ENCODE measurements at regions not wholly inside any gene's neighbourhood (a gene's known extent, or its start where the extent isn't known, plus 50 kb on each side); places are given as distances from the start of the nearest gene placed in this dataset.

DNA sequence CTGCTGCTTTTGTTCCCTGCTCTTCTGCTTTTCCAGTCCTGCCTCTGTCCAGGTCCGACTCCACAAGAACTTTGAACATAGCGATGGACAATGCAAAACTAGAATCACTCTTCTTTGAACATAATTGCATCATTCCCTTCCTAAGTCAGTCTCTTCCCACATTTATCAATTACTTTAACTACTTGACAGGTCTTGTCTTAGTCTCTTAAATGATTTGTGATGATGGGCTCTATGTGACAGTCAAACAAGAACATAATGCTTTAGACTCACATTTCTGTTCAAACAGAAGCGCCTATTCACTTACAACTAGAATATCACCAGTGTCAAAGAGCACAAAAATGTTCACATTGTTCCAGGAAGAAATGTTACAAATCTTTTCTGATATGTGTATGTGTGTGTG lies 278.1 kb downstream of the SH3GL2 start:
- 92 to 97% methylated on average over 3 of the region's 3 CpGs for WGBS, 2 donors
- H3K27ac ChIP-seq = no peak overlapping the region
- DNase-seq (no peak), ATAC-seq (no peak)
- intact Hi-C loops (cut with DNase I) = no loop called here
- TF ChIP-seq, protein P1, sequence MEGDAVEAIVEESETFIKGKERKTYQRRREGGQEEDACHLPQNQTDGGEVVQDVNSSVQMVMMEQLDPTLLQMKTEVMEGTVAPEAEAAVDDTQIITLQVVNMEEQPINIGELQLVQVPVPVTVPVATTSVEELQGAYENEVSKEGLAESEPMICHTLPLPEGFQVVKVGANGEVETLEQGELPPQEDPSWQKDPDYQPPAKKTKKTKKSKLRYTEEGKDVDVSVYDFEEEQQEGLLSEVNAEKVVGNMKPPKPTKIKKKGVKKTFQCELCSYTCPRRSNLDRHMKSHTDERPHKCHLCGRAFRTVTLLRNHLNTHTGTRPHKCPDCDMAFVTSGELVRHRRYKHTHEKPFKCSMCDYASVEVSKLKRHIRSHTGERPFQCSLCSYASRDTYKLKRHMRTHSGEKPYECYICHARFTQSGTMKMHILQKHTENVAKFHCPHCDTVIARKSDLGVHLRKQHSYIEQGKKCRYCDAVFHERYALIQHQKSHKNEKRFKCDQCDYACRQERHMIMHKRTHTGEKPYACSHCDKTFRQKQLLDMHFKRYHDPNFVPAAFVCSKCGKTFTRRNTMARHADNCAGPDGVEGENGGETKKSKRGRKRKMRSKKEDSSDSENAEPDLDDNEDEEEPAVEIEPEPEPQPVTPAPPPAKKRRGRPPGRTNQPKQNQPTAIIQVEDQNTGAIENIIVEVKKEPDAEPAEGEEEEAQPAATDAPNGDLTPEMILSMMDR (IDR thresholded peaks at IDR 0.05) = no peak
- no peak overlapping the region for H3K4me3 ChIP-seq
- H3K4me1 ChIP-seq = peaks cover 0 to 3% (median 0%) of the 10 kb centered on the region in 9 donors
- H3K27me3 ChIP-seq = peaks cover 0 to 4% (median 0%) of the 10 kb centered on the region in 7 donors
- H3K9me3 ChIP-seq = no peaks in the 10 kb centered on the region
- no peaks in the 10 kb centered on the region for H3K36me3 ChIP-seq

DNA sequence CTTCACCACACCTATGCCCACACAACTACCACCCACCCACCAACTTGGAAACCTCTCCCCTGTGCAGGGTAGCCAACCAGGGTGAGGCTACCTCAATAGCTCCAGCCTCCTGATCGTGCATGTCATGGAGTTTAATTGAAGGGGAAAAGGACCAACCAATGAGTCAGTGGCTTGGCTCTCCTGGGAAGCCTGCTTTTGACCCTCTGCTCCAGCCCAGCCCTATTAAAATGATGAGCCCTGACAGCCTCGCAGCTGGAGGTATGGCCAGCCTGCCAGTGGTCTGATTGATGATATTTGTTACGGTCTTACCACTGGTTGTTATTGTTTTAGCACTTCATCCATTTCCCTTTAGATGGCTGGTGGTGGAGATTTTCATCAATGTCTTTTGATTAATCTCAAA lies 280.4 kb downstream of the SH3GL2 start:
- no peaks in the 10 kb centered on the region for H3K36me3 ChIP-seq
- intact Hi-C loops (cut with DNase I) = no loop called here
- ATAC-seq = no peak
- peaks cover 0 to 4% (median 0%) of the 10 kb centered on the region in 7 donors for H3K27me3 ChIP-seq
- H3K4me3 ChIP-seq = no peak overlapping the region
- TF ChIP-seq, protein P1 (IDR thresholded peaks at IDR 0.05) = no peak
- no peaks in the 10 kb centered on the region for H3K9me3 ChIP-seq
- H3K27ac ChIP-seq = no peak overlapping the region
- no peak for DNase-seq
- WGBS, 2 donors = 79 to 83% methylated on average over 3 of the region's 3 CpGs
- peaks cover 0 to 5% (median 0%) of the 10 kb centered on the region in 9 donors for H3K4me1 ChIP-seq

DNA sequence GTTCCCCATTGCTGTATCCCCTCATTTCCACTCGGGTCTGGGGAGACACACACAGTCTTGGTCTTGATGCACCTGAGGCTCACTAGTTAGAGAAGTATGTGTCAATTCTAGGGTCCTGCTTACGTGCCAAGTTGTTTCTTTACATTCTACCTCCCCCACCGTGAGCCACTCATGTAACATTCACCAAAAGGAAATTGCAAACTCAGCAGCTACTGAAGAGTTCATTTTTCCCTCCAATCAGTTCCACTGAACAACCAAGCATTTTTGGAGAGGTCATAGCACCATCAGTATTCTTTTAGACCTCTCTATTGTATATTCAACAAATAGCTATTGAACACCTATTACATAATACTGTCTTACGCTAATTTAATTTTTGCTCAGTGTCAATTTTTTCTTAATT lies 281.1 kb downstream of the SH3GL2 start:
- Histone ChIP-seq H3K36me3 (no peaks in the 10 kb centered on the region), H3K9me3 (no peaks in the 10 kb centered on the region), H3K27ac (no peak overlapping the region), H3K27me3 (peaks cover 0 to 4% (median 0%) of the 10 kb centered on the region in 7 donors), H3K4me3 (no peak overlapping the region), H3K4me1 (peaks cover 0 to 5% (median 0%) of the 10 kb centered on the region in 9 donors)
- no peak for DNase-seq
- TF ChIP-seq, protein P1 (IDR thresholded peaks at IDR 0.05) = no peak
- WGBS, 2 donors = 82 to 88% methylated on average over 4 of the region's 4 CpGs
- intact Hi-C loops (cut with DNase I) = no loop called here
- no peak for ATAC-seq

DNA sequence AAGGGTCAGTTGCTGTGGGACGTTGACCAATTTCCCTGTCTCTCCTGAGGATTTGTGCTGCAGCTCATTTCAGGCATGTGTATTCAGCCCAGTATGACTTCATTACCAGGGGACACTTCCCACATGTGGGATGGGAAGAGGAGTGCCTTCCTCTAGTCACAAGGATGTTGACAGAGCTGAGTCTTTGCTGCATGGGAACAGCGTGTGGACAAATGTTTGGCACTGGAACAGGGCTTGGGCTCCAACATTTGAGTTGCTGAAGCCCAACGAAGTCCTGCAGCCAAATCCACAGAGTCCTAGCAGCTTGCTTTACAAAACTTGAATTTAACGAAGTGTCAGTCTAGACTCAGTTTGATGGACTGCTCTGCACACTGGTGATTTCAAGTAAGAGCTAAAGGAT lies 283.2 kb downstream of the SH3GL2 start:
- intact Hi-C loops (cut with DNase I) = no loop called here
- H3K27ac ChIP-seq = no peak overlapping the region
- WGBS, 2 donors = 40 to 48% methylated on average over 4 of the region's 4 CpGs
- DNase-seq = peak in 1 of 2 donors; percentile 17
- TF ChIP-seq, protein P1 (IDR thresholded peaks at IDR 0.05) = no peak
- no peak overlapping the region for H3K4me3 ChIP-seq
- H3K4me1 ChIP-seq = peaks cover 0 to 5% (median 0%) of the 10 kb centered on the region in 9 donors
- peak in 6 of 8 donors; percentile 42 to 92 (median 73) for ATAC-seq
- no peaks in the 10 kb centered on the region for H3K36me3 ChIP-seq
- H3K27me3 ChIP-seq = peaks cover 0 to 4% (median 0%) of the 10 kb centered on the region in 7 donors
- H3K9me3 ChIP-seq = no peaks in the 10 kb centered on the region
